Raji (cell line): ENCODE measurements at regions not wholly inside any gene's neighbourhood (a gene's known extent, or its start where the extent isn't known, plus 50 kb on each side); places are given as distances from the start of the nearest gene placed in this dataset.

Experiments used
- POLR2A ChIP-seq: IDR thresholded peaks from 2 replicates; pipeline ENCODE4 v1.6.1; 2011; ENCODE audit warnings: low read depth, low read length, control low read depth; ENCODE audit not compliant: insufficient read depth

DNA sequence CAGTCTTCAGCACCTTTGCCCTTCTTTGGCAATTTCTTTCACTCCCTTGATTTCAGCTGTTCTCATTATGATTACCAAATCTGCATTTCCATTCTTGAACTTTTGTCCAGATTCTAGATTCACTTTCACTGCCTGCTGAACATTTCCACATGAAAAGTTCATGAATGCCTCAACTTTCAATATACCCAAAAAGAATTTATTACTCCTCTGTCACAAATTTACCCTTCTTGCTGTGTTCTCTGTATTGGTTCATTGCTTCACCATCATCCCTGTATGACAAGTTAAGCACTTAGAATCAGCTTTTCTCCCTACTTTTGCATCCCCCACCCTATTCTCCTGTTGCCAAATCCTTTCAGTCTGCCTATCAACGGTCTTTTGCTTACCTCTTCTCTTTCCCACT is 112.6 kb upstream of the PKN2 start:
- TF ChIP-seq POLR2A: no peak

- TF ChIP-seq POLR2A: no peak
Observed at GRCh38 chr1:88579598-88579997, 104.5 kb upstream of the PKN2 start.

- TF ChIP-seq POLR2A: no peak
Observed at GRCh38 chr1:88581703-88582102, 102.4 kb upstream of the PKN2 start.

DNA sequence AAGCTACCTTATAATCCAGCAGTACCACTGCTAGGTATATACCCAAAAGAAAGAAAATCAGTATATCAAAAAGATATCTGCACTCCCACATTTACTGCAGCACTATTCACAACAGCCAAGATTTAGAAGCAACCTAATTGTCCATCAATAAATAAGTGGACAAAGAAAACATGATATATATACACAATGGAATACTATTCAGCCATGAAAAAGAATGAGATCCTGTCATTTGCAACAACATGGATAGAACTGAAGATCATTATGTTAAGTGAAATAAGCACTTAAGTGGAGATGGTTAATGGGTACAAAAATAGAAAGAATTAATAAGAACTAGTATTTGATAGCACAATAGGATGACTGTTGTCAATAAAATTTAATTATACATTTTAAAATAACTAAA is 90.7 kb upstream of the PKN2 start:
- TF ChIP-seq POLR2A: no peak

DNA sequence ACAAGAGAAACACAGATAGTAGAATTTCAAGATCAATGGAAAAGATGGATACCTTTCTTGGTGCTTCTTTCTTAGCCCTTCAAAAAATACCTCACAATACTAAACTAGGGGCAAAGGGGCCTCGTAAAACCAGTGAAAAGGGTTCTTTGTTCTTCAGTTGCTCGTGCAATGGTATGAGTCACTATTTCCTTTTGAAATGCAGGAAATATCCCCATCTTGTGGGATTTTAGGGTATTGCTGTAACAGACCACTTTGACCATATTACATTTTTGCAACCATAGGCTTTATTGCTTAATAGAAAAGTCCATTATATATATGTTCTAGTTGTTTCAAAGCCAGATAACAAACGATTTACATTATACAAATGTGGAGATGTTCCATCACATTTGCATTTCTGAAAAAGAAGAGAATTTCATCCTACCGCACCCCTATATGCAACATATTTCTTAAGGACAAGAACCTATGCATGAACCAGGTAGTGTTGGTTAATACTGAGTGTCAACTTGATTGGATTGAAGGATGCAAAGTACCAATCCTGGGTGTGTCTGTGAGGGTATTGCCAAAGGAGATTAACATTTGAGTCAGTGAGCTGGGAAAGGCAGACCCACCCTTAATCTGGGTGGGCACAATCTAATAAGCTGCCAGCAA is 88.6 kb upstream of the PKN2 start:
- no peak for TF ChIP-seq POLR2A

DNA sequence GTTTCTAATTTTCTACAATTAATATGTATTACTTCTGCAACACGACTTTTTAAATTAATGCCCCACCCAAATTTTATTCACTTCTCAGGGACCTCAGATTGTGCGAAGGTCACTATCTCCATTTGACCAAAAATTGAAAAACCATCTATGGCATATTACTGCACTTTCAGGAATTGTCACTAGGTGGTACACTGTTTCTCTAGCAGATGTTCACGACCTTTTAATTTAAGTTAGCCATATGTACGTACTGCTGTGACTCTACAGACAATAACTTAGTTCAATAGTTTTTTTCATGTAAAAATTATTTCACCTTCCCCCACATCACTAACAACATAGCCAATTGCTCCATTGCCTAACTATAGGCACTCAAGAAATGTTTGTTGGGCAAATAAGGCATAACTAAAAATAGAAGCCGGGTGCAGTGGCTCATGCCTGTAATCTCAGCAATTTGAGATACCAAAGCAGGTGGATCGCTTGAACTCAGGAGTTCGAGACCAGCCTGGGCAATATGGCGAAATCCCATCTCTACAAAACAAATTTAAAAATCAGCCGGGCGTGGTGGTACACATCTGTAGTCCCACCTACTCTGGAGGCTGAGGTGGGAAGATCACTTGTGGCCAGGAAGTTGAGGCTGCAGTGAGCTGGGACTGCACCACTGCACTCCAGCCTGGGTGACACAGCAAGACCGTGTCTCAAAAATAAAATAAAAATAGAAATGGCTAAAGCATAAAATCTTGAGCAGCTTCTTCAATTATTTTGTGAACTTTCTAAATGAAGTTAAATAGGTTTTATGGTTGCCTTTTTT is 75.7 kb upstream of the PKN2 start:
- TF ChIP-seq POLR2A: no peak

GRCh38 chr1:88609051-88609450 is 75.0 kb upstream of the PKN2 start:
- no peak for TF ChIP-seq POLR2A

DNA sequence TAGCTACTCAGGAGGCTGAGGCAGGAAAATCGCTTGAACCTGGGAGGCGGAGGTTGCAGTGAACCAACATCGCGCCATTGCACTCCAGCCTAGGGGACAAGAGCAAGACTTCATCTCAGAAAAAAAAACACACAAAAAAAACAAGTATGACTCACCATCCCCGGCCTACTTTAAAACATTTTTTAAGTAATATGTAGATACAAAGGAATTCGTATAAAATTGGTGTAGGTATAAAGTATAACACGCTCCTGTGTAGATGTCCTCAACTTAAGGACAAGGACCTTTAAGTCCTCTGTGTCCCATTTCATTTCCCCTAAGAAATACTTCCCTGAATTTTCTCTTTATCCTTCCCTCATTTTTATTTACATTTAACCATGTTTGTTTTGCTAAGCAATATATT is 73.4 kb upstream of the PKN2 start:
- TF ChIP-seq POLR2A: no peak

DNA sequence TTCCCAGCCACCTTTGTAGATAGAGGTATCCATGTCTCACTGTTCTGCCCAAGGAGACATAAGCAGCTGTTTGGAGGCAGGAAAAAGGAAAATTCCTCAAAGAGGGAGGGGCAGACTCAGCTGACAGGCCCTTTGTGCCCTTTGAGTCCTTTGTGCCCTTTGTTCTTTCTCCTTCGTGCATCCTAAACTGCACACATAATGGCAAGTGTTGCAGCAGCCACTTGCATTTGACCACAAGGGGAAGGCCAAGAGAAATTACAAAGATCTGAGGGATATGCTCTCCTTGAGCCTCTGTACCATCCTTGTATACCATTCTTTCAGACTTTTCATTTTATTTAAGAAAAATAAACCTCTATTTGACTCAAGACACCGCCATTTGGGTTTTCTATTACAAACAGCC is 71.8 kb upstream of the PKN2 start:
- TF ChIP-seq POLR2A: no peak

GRCh38 chr1:88612773-88613172 is 71.3 kb upstream of the PKN2 start:
- no peak for TF ChIP-seq POLR2A

DNA sequence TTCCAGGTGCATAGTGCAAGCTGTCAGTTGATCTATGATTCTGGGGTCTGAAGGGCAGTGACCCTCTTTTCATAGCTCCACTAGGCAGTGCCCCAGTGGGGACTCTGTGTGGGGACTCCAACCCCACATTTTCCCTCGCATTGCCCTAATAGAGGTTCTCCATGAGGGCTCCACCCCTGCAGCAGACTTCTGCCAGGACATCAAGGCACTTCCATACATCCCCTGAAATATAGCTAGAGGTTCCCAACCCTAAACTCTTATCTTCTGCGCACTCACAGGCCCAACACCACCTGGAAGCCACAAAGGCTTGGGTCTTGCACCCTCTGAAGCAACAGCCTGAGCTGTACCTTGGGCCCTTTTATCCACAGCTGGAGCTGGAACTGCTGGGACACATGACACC is 65.7 kb upstream of the PKN2 start:
- no peak for TF ChIP-seq POLR2A
